C4-2B (cell line): ENCODE measurements at regions not wholly inside any gene's neighbourhood (a gene's known extent, or its start where the extent isn't known, plus 50 kb on each side); places are given as distances from the start of the nearest gene placed in this dataset.

ENCODE experiments used
- CTCF ChIP-seq: fragments of 450-650 bp; conservative IDR thresholded peaks from 2 replicates; pipeline ENCODE4 v1.5.1; 2017; ENCODE audit warnings: mild to moderate bottlenecking
- ZFX ChIP-seq: fragments of 450-650 bp; IDR thresholded peaks from 2 replicates; pipeline ENCODE4 v1.6.1; 2017

- no peak for TF ChIP-seq CTCF
- TF ChIP-seq ZFX = no peak
Observed at GRCh38 chr16:51034481-51035109, 116.5 kb downstream of the SALL1 start.
